Endodermal cell (in vitro differentiated cells): ENCODE measurements at regions not wholly inside any gene's neighbourhood (a gene's known extent, or its start where the extent isn't known, plus 50 kb on each side); places are given as distances from the start of the nearest gene placed in this dataset.

Source experiments
- DNase-seq: peaks from one replicate; pipeline ENCODE4 v3.0.0-alpha.2; 2017
- H3K27ac ChIP-seq: 2 replicates; pipeline ENCODE4 v1.5.1; 2013; ENCODE audit warnings: mild to moderate bottlenecking, low read depth, low read length, moderate library complexity
- H3K27me3 ChIP-seq: 2 replicates; pipeline ENCODE4 v1.6.1; 2013; ENCODE audit warnings: mild to moderate bottlenecking, low read length, moderate library complexity; ENCODE audit not compliant: insufficient read depth, control insufficient read depth, poor library complexity, severe bottlenecking
- H3K36me3 ChIP-seq: 2 replicates; pipeline ENCODE4 v1.7.0; 2013; ENCODE audit warnings: mild to moderate bottlenecking, low read length, moderate library complexity; ENCODE audit not compliant: control insufficient read depth, insufficient read depth
- H3K4me1 ChIP-seq: one replicate; pipeline ENCODE4 v1.7.0; 2013; ENCODE audit warnings: low read length; ENCODE audit not compliant: control insufficient read depth, insufficient read depth
- H3K4me3 ChIP-seq: 2 replicates; pipeline ENCODE4 v1.5.1; 2013; ENCODE audit warnings: mild to moderate bottlenecking, low read length, moderate library complexity
- H3K9ac ChIP-seq: 2 replicates; pipeline ENCODE4 v1.6.1; 2013; ENCODE audit warnings: mild to moderate bottlenecking, low read length, moderate library complexity; ENCODE audit not compliant: poor library complexity, severe bottlenecking; ENCODE audit errors: extremely low read depth
- H3K9me3 ChIP-seq: 2 replicates; pipeline ENCODE4 v1.6.1; 2013; ENCODE audit warnings: mild to moderate bottlenecking, low read length, moderate library complexity; ENCODE audit not compliant: control insufficient read depth
- H3K27ac Mint-ChIP-seq: 2 replicates; pipeline ENCODE4 v1.8.0; 2020; ENCODE audit warnings: mixed read lengths
- H3K27me3 Mint-ChIP-seq: 2 replicates; pipeline ENCODE4 v1.8.0; 2021; ENCODE audit warnings: mild to moderate bottlenecking, mixed read lengths; ENCODE audit not compliant: insufficient read depth
- H3K36me3 Mint-ChIP-seq: 2 replicates; pipeline ENCODE4 v1.8.0; 2020; ENCODE audit warnings: low read depth, mixed read lengths
- H3K4me1 Mint-ChIP-seq: 2 replicates; pipeline ENCODE4 v1.8.0; 2020; ENCODE audit warnings: mixed read lengths
- H3K4me3 Mint-ChIP-seq: 2 replicates; pipeline ENCODE4 v1.8.0; 2020; ENCODE audit warnings: mild to moderate bottlenecking, moderate library complexity, mixed read lengths
- H3K9me3 Mint-ChIP-seq: 2 replicates; pipeline ENCODE4 v1.8.0; 2020; ENCODE audit warnings: mild to moderate bottlenecking, mixed read lengths
- CTCF ChIP-seq: fragments of 200-600 bp; sonication (generic); conservative IDR thresholded peaks from 2 replicates; pipeline ENCODE4 v1.5.0; 2021; ENCODE audit warnings: antibody characterized with exemption, mild to moderate bottlenecking
- WGBS, 2 experiments: methylation state at CpG; one replicate each; pipeline versions ENCODE4 v1.1.5 to v1.1.7; 2013; ENCODE audit warnings: missing lambda C conversion rate in 2 of 2, mixed read lengths in 1 of 2; ENCODE audit not compliant: insufficient coverage in 1 of 2, insufficient read length in 1 of 2; 5-methylcytosine and 5-hydroxymethylcytosine counted together

DNA sequence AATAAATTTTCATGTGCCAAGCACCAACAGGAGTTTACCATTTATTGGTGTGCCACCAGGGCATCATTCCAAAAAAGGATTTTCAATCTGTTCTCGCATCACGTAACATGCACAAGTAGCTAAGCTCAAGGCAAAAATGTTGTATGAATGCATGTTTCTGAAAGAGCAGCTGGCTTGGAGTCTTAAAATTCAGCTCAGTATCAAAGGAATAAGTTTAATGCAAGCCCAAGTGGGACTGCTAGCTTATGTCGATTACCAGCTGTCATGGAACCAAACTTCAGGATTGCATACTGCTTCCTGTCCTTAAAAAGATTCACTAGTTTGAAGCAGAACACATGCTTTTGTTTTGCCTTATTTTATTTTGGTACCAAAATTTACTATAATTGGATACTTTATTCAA, 437.0 kb downstream of the FSCB start:
- Mint-ChIP-seq H3K4me3 (no peak overlapping the region), H3K27me3 (no peaks in the 10 kb centered on the region), H3K27ac (no peak overlapping the region), H3K9me3 (no peaks in the 10 kb centered on the region), H3K4me1 (no peaks in the 10 kb centered on the region), H3K36me3 (no peaks in the 10 kb centered on the region)
- Histone ChIP-seq H3K9me3 (no peaks in the 10 kb centered on the region), H3K9ac (no peak overlapping the region), H3K27me3 (no peaks in the 10 kb centered on the region), H3K36me3 (no peaks in the 10 kb centered on the region), H3K27ac (no peak overlapping the region), H3K4me3 (no peak overlapping the region), H3K4me1 (no peaks in the 10 kb centered on the region)
- WGBS, 2 experiments: 93 to 100% methylated on average over 2 to 3 of the region's 3 CpGs
- TF ChIP-seq CTCF: no peak
- DNase-seq: no peak

GRCh38 chr14:44053422-44053821, 453.7 kb downstream of the FSCB start:
- TF ChIP-seq CTCF: no peak
- Mint-ChIP-seq H3K4me3 (no peak overlapping the region), H3K27me3 (no peaks in the 10 kb centered on the region), H3K27ac (no peak overlapping the region), H3K9me3 (no peaks in the 10 kb centered on the region), H3K4me1 (no peaks in the 10 kb centered on the region), H3K36me3 (no peaks in the 10 kb centered on the region)
- Histone ChIP-seq H3K9ac (no peak overlapping the region), H3K27ac (no peak overlapping the region), H3K4me1 (no peaks in the 10 kb centered on the region), H3K9me3 (no peaks in the 10 kb centered on the region), H3K4me3 (no peak overlapping the region), H3K36me3 (no peaks in the 10 kb centered on the region), H3K27me3 (no peaks in the 10 kb centered on the region)
- DNase-seq: no peak
- 89 to 91% methylated on average over 3 of the region's 3 CpGs for WGBS, 2 experiments

GRCh38 chr14:44041700-44042099, 465.4 kb downstream of the FSCB start:
- Histone ChIP-seq H3K36me3 (no peaks in the 10 kb centered on the region), H3K9ac (no peak overlapping the region), H3K9me3 (peaks cover 32% of the 10 kb centered on the region), H3K27me3 (no peaks in the 10 kb centered on the region), H3K4me1 (peaks cover 3% of the 10 kb centered on the region), H3K27ac (no peak overlapping the region), H3K4me3 (no peak overlapping the region)
- H3K36me3 Mint-ChIP-seq: peaks cover 6% of the 10 kb centered on the region
- no peak for TF ChIP-seq CTCF
- peaks cover 32% of the 10 kb centered on the region for H3K9me3 Mint-ChIP-seq
- H3K4me1 Mint-ChIP-seq: peaks cover 19% of the 10 kb centered on the region
- no peaks in the 10 kb centered on the region for H3K27me3 Mint-ChIP-seq
- WGBS, 2 experiments: 98 to 100% methylated on average over 1 to 2 of the region's 2 CpGs
- H3K27ac Mint-ChIP-seq: no peak overlapping the region
- H3K4me3 Mint-ChIP-seq: no peak overlapping the region
- no peak for DNase-seq
